ENCODE measurements at regions not wholly inside any gene's neighbourhood (a gene's known extent, or its start where the extent isn't known, plus 50 kb on each side); places are given as distances from the start of the nearest gene placed in this dataset.
"Not testable (repeated sequence)": the region's sequence is repeated elsewhere in the genome, so short reads cannot be mapped to it uniquely, and the experiment has no call there.

- DNase-seq (ENCODE audit: low spot score in 2 of 2, unreplicated experiment in 2 of 2); H3K4me3 Mint-ChIP-seq; H3K27me3 Mint-ChIP-seq (ENCODE audit: low read depth); H3K27ac Mint-ChIP-seq; H3K36me3 Mint-ChIP-seq; H3K4me1 Mint-ChIP-seq; H3K9me3 Mint-ChIP-seq: not testable (repeated sequence)
Measured at GRCh38 chr1:243074224-243074623, 180.9 kb downstream of the CEP170 start.

GRCh38 chr1:243067056-243067455, 188.0 kb downstream of the CEP170 start:
- not testable (repeated sequence) for H3K4me1 Mint-ChIP-seq, H3K27ac Mint-ChIP-seq

DNA sequence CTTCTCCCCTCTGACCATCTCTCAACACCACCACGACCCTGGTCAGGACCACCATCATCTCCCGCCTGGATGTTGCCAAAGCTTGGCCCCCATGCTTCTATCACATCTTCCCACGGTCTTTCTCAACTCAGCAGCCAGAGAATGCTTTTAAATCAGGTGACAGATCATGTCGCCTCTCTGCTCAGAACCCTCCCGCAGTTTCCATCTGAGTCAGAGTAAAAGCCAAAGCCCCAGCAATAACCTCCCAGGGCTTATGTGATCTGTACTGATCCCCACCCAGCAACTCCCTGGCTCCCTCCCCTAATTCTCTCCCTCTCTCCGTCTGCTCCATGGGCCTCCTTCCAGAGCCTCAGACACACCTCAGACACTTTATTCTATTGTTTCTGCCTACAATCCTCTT, 193.1 kb downstream of the CEP170 start:
- H3K4me1 Mint-ChIP-seq; H3K27me3 Mint-ChIP-seq (ENCODE audit: low read depth); H3K27ac Mint-ChIP-seq; H3K9me3 Mint-ChIP-seq; H3K36me3 Mint-ChIP-seq; H3K4me3 Mint-ChIP-seq; DNase-seq (ENCODE audit: low spot score in 2 of 2, unreplicated experiment in 2 of 2): not testable (repeated sequence)

More at GRCh38 chr1:243067056-243067455, 188.0 kb downstream of the CEP170 start:
- H3K27me3 Mint-ChIP-seq (ENCODE audit: low read depth); DNase-seq (ENCODE audit: low spot score in 2 of 2, unreplicated experiment in 2 of 2); H3K9me3 Mint-ChIP-seq; H3K36me3 Mint-ChIP-seq; H3K4me3 Mint-ChIP-seq: not testable (repeated sequence)

DNA sequence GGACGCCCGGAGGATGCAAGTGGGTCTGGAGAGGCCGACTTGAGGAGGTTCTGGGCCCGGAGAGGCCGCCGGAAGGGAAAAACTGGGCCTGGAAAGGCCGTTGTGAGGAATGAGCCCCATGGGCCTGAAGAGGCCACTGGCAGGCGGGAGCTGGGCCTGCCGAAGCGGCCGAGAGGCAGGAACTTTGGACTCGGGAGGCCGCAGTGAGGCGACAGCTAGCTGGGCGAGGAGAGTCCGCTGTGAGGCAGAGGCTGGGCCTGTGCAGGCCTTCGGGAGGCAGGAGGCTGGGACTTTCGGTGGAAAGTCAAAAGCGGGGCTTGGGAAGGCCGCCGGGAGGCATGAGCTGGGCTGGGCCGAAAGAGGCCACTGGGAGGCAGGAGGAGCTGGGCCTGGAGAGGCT, 199.6 kb downstream of the CEP170 start:
- not testable (repeated sequence) for H3K4me1 Mint-ChIP-seq; DNase-seq (ENCODE audit: low spot score in 2 of 2, unreplicated experiment in 2 of 2); H3K36me3 Mint-ChIP-seq; H3K27ac Mint-ChIP-seq; H3K4me3 Mint-ChIP-seq; H3K27me3 Mint-ChIP-seq (ENCODE audit: low read depth); H3K9me3 Mint-ChIP-seq

DNA sequence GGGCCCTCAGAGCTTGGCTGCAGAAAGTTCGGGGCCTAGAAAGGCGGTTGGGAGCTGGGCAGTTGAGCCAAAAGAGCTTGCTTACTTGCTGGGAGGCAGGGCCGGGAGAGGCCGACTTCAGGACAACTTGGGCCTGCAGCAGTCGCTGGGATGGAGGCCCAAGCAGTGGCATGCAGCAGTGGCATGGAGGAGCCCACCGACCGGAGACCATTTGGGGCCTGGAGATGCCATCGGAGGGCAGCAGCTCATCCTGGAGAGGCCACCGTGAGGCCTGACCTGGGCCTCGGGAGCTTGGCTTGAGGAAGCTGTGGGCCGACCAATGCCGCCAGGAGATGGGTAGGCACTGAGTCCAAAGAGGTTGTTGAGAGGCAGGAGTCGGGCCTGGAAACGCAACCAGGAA, 200.0 kb downstream of the CEP170 start:
- not testable (repeated sequence) for H3K9me3 Mint-ChIP-seq; H3K4me3 Mint-ChIP-seq; H3K27me3 Mint-ChIP-seq (ENCODE audit: low read depth); H3K4me1 Mint-ChIP-seq; H3K36me3 Mint-ChIP-seq; H3K27ac Mint-ChIP-seq; DNase-seq (ENCODE audit: low spot score in 2 of 2, unreplicated experiment in 2 of 2)

- not testable (repeated sequence) for H3K27me3 Mint-ChIP-seq (ENCODE audit: low read depth); H3K36me3 Mint-ChIP-seq; H3K4me3 Mint-ChIP-seq; DNase-seq (ENCODE audit: low spot score in 2 of 2, unreplicated experiment in 2 of 2); H3K9me3 Mint-ChIP-seq; H3K27ac Mint-ChIP-seq; H3K4me1 Mint-ChIP-seq
Measured at GRCh38 chr1:243054681-243055080, 200.4 kb downstream of the CEP170 start.

- H3K27me3 Mint-ChIP-seq (ENCODE audit: low read depth); H3K9me3 Mint-ChIP-seq; H3K4me3 Mint-ChIP-seq; DNase-seq (ENCODE audit: low spot score in 2 of 2, unreplicated experiment in 2 of 2); H3K4me1 Mint-ChIP-seq; H3K27ac Mint-ChIP-seq; H3K36me3 Mint-ChIP-seq: not testable (repeated sequence)
Measured at GRCh38 chr1:243053048-243053447, 202.0 kb downstream of the CEP170 start.

GRCh38 chr1:243050613-243051012, 204.5 kb downstream of the CEP170 start:
- not testable (repeated sequence) for H3K27me3 Mint-ChIP-seq (ENCODE audit: low read depth); H3K4me1 Mint-ChIP-seq; H3K4me3 Mint-ChIP-seq; H3K9me3 Mint-ChIP-seq; DNase-seq (ENCODE audit: low spot score in 2 of 2, unreplicated experiment in 2 of 2); H3K27ac Mint-ChIP-seq; H3K36me3 Mint-ChIP-seq

DNA sequence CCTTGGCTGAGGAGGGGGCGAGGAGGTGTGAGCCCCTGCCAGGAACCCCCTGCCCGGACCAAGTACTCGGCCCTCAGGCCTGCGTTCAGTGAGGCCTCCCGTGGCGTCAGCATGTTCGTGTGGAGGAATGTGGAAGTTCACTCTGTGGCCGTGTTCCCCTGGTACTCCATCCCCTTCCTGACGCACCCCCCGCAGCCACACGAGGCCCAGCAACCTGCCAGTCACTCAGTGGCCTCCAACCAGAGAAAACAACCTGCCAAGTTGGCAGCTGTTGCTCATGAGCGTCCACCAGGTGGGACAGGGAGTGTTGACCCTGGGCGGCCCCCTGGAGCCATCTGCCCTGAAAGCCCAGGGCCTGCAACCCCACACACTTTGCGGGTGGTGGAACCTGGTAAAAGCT, 205.4 kb downstream of the CEP170 start:
- H3K9me3 Mint-ChIP-seq; DNase-seq (ENCODE audit: low spot score in 2 of 2, unreplicated experiment in 2 of 2); H3K27ac Mint-ChIP-seq; H3K27me3 Mint-ChIP-seq (ENCODE audit: low read depth); H3K36me3 Mint-ChIP-seq; H3K4me3 Mint-ChIP-seq; H3K4me1 Mint-ChIP-seq: not testable (repeated sequence)

DNA sequence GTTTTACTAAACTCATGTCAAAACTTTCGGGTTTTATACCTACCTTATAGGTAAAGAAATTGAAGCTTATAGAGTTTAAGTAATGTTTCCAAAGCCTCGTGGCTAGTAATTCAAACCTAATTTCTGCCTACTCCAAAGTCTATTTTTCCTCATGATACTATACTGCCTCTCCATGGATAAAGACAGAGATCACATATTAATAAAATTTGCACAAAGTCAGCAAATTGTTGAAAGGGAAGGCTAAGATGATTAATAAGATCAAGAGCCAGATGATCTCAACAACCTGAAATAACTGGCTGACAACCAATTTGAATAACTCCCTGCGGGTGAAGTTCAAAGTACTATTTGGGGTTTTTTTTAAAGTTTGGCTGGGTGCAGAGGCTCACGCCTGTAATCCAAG, 233.7 kb downstream of the CEP170 start:
- H3K27me3 Mint-ChIP-seq (ENCODE audit: low read depth); H3K27ac Mint-ChIP-seq; H3K4me1 Mint-ChIP-seq; H3K4me3 Mint-ChIP-seq; H3K9me3 Mint-ChIP-seq; H3K36me3 Mint-ChIP-seq; DNase-seq (ENCODE audit: low spot score in 2 of 2, unreplicated experiment in 2 of 2): not testable (repeated sequence)

- not testable (repeated sequence) for H3K9me3 Mint-ChIP-seq; H3K36me3 Mint-ChIP-seq; H3K27me3 Mint-ChIP-seq (ENCODE audit: low read depth); H3K27ac Mint-ChIP-seq; H3K4me3 Mint-ChIP-seq; H3K4me1 Mint-ChIP-seq
- DNase-seq (ENCODE audit: low spot score in 2 of 2, unreplicated experiment in 2 of 2) = peak; percentile 68 to 89
Measured at GRCh38 chr1:243019030-243019635, 235.9 kb downstream of the CEP170 start.

DNA sequence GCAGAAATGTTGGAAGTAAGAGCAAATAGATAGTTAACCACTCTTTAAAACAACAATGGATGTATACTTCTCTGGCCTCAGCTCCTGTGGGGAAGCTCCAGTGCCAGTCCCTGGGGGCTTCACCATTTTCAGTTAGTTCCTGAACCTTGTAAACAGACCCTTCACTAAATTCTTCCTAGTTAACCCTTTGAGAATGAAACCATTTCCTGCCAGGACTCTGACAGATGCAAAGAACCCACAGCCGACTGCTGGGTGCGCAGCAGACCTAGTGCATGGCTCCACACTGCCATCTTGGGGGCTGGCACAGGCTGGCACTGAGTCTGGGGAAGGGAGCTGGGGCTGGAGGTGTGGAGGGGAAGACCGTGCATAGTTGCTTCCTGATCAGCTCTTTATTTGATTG, 244.4 kb downstream of the CEP170 start:
- H3K4me1 Mint-ChIP-seq; H3K4me3 Mint-ChIP-seq; H3K9me3 Mint-ChIP-seq; DNase-seq (ENCODE audit: low spot score in 2 of 2, unreplicated experiment in 2 of 2); H3K27me3 Mint-ChIP-seq (ENCODE audit: low read depth); H3K36me3 Mint-ChIP-seq; H3K27ac Mint-ChIP-seq: not testable (repeated sequence)

DNA sequence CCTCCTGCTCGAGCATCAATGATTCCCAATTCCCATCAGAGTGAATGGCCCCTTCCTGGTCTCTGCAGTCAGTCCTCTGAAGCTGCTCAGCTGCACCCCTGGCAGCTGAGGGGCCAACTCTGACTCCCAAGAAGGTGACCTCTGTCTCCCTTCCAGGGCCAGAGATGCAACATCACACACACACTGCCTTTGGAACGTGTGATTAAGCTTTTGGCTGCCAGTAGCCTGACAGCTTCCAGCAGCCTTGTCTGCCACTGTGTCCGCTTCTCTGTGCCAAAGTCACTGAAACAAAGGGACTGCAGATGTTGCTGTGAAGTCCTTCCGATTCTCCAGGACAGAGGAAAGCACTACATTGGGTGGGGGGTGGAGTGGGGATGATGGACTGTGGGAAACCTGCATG, 254.1 kb downstream of the CEP170 start:
- not testable (repeated sequence) for H3K36me3 Mint-ChIP-seq; DNase-seq (ENCODE audit: low spot score in 2 of 2, unreplicated experiment in 2 of 2)

GRCh38 chr1:242992776-242993175, 262.3 kb downstream of the CEP170 start:
- not testable (repeated sequence) for H3K4me1 Mint-ChIP-seq; H3K4me3 Mint-ChIP-seq; H3K27ac Mint-ChIP-seq; H3K9me3 Mint-ChIP-seq; DNase-seq (ENCODE audit: low spot score in 2 of 2, unreplicated experiment in 2 of 2); H3K36me3 Mint-ChIP-seq; H3K27me3 Mint-ChIP-seq (ENCODE audit: low read depth)

More for the DNA sequence above, 254.1 kb downstream of the CEP170 start:
- H3K9me3 Mint-ChIP-seq; H3K27me3 Mint-ChIP-seq (ENCODE audit: low read depth); H3K27ac Mint-ChIP-seq; H3K4me1 Mint-ChIP-seq; H3K4me3 Mint-ChIP-seq: not testable (repeated sequence)

- not testable (repeated sequence) for H3K4me3 Mint-ChIP-seq; H3K27me3 Mint-ChIP-seq (ENCODE audit: low read depth); DNase-seq (ENCODE audit: low spot score in 2 of 2, unreplicated experiment in 2 of 2); H3K36me3 Mint-ChIP-seq; H3K27ac Mint-ChIP-seq; H3K4me1 Mint-ChIP-seq; H3K9me3 Mint-ChIP-seq
Measured at GRCh38 chr1:242985096-242985495, 270.0 kb downstream of the CEP170 start.
